HG03135 (cell line): ENCODE measurements at regions not wholly inside any gene's neighbourhood (a gene's known extent, or its start where the extent isn't known, plus 50 kb on each side); places are given as distances from the start of the nearest gene placed in this dataset.

Source experiments
- ATAC-seq: cut with Tn5 transposase; IDR thresholded peaks from one replicate; pipeline ENCODE4 v1.9.1; 2021; ENCODE audit warnings: mild to moderate bottlenecking, moderate library complexity; ENCODE audit not compliant: unreplicated experiment

DNA sequence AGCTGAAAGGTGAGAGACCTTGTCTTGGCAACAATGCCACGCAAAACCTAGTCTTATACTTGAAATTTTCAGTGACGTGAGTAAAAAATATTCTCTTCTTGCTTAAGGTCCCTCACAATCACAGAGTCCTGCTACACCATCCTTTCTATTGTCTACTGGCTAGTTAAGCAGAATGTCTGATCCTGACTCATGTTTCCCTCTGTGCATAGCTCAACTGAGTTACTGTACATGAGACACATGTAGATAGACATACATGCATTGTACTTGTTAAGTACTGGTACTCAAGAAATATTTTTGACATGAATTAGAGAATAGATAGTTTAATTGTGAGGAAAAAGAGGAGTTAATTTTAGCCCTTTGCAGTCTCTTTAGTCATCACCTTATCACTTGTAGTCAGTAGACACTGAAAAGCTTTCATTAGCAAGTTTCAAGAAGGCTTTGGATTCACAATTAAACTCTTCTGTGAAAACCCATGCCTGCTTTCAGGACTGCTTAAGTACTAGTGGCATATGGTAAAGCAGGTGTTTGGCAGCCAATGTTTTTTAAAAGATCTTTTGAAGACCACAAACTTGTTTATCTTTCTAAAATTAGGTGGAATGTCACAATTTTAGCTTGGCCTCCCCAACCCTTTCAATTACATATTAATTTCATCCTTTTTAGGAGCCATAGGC lies 158.7 kb upstream of the CCDC150 start:
- ATAC-seq, result no peak

- no peak for ATAC-seq
Measured at GRCh38 chr2:196481324-196481697, 158.2 kb upstream of the CCDC150 start.

DNA sequence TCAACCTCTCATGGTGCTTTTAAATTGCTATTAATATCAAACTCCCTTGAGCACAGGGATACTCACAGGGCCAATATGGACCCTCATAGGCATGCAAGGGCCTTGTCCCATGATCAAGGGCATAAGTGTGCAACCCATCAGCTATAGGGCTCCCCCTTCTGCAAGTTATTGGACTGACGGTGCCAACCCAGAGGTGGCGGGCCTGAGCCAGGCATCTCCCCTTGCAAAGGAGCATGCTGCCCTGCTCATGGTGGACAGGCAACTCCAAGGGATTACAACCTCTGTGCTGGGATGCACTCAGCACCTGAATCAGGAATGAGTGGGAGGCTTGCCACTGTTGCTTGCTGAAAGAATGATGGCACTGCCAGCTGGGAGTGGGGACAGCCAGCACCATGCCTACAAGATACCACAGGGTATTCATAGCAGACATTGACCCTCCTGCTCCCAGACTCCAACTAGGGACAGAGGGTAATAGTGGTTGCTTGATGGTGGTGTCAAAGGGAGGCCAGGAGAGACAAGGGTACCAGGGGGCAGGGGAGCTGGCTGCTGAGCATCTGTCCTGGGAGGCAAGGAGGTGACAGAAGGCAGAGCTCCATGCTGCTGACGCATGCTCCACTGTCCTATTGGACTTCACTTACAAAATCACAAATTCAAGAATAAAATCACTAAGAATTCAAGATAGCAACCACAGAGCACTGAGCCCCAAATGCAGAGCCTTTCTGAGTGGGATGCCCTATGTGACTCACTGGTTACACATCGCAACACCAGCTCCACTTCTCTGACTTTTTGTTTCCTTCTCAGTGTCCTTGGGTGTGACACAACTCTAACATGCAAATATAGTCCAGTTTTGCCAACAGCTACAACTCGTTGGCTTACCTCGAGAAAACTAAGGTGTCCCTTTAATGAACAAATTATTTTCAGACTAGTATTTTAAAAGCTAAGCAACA lies 157.1 kb upstream of the CCDC150 start:
- no peak for ATAC-seq

GRCh38 chr2:196486146-196486545 lies 153.4 kb upstream of the CCDC150 start:
- ATAC-seq, result no peak

- ATAC-seq, result no peak
Measured at GRCh38 chr2:196487417-196487816, 152.1 kb upstream of the CCDC150 start.

- ATAC-seq, result no peak
Measured at GRCh38 chr2:196489371-196489770, 150.1 kb upstream of the CCDC150 start.

DNA sequence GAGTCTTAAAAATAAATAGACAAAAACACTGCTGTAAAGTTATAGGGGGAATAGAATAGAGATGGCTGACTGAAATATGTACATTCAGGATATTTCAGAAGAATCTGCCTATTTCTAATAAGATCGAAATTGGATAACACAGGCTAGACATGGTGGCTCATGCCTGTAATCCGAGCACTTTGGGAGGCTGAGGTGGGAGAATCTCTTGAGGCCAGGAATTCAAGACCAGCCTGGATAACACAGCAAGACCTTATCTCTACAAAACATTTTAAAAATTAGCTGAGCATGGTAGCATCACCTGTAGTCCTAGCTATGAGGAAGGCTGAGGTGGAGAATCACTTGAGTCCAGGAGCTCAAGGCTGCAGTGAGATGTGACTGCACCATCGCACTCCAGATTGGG lies 146.6 kb upstream of the CCDC150 start:
- ATAC-seq, result no peak

GRCh38 chr2:196498962-196499361 lies 140.6 kb upstream of the CCDC150 start:
- ATAC-seq, result no peak

DNA sequence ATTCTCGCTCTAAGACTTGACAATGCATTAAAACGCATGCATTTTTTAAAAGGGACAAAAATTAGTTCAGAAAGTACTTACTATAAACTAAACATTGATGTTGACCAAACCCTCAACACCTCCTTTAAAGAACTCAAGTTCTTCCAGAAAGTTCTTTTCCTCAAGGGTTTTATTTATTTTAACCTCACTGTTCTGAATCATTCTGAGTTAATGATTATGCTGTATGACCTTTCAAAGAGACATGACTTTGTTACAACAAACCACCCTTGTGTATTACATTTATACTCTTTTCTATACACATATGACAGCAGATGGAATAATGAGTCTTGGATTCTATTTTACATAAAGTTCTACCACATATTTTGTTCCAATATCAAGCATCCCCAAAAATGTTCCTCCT lies 139.8 kb upstream of the CCDC150 start:
- no peak for ATAC-seq

DNA sequence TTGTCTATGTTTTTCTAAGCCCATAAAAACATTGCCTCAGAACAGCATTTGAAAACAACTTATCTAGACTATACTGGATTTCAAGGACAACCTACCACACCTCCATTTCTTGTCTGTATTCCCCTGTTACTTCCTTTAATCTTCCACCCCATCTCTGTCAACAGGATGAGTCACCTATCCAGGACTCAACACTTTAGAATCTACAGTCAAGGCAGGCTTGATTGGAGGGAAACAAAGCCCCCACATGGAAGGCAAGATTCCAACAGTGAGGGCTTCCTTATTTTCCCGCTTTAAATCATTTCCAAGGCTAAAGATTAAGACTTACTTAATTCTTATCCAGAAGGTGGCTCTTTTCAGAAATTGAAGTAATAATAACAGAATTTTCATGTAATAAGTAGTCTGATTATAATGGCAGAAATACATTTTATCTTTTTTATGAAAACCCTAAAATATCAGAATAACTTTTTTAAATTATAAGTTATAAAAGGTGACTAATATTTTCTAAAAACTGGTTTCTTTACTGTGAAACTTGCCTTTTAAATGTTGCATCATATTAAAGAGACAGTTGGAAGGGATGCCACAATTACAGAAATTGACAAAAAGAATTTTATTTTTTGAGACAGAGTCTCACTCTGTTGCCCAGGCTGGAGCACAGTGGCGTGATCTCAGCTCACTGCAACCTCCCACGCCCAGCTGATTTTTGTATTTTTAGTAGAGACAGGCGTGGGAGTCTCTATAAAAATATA lies 138.7 kb upstream of the CCDC150 start:
- no peak for ATAC-seq

- no peak for ATAC-seq
Measured at GRCh38 chr2:196501836-196502235, 137.7 kb upstream of the CCDC150 start.

DNA sequence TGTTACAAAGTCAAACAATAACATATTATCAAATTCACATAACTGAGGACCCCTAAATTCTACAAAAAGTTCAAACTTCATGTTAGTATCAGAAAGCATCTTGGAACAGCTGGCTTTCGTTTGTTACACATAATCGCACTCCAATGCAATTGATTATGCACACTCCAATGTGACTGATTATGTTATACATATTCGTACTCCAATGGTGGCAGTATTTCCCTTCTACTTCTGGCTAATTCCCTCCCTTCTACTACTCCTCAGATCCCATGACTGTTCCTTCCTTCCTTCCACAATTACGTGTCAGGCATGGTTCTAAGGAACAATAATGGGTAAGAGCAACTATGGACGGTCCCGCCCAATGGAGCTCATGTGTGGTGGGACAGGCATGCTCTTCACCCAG lies 137.1 kb upstream of the CCDC150 start:
- no peak for ATAC-seq

- no peak for ATAC-seq
Measured at GRCh38 chr2:196503398-196503797, 136.1 kb upstream of the CCDC150 start.

DNA sequence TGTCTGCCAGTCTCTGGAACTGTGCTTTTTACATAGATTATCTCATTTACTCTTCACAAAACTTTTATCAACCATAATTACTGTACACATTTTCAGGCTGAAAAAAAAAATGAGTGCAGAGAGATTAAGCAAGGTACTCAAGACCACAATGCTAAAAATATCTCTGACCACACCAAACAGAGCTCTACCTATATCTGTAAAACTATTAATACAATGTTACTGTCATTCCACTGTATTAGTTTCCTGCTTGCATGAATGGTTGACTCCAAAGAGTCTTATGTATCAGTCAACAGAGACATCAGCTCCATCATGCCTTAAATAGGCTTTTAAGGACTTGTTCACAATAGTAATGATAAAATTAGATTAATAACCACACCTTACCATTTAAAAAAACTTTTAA lies 134.7 kb upstream of the CCDC150 start:
- ATAC-seq, result no peak

GRCh38 chr2:196510246-196510645 lies 129.3 kb upstream of the CCDC150 start:
- ATAC-seq, result no peak

DNA sequence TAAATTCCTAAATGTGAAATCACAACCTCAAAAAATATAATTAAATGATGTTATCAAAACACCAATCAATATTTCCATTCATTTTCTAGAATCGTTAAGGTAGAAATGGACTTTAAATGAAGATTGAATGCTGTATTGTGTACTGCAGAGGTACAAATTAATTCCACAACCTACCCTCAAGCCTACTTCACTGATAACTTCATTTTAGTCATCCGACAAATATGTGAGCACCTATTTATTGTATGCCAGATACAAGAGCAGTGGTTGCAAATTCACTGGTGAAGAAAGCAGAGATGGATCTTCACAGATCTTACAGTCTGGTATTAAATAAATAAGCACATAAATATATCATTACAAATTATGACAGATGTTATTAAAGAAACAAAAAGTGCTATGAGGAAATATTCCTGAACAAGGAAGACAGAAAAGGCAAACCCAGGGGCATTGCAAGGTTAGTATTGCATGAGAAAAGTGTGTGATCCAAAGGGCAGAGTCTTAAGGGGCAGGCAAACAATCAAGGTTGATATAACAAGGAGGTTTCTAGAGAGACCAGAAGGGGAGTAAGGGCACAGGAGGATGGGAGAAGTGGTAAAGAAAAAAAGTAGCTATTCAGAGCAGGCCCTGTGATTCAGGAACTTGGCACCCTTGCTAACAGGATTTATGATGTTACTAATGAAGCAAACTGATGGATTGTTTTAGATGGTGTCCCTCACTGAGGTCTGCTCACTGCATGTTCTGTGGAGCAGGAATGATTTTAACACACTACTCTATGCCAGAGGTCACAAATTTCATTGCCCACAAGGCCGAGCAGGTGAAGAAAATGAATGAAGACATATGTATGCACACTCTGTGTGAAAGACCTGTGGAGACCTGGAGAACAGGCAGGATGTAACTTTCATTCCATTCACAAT lies 128.0 kb upstream of the CCDC150 start:
- no peak for ATAC-seq

DNA sequence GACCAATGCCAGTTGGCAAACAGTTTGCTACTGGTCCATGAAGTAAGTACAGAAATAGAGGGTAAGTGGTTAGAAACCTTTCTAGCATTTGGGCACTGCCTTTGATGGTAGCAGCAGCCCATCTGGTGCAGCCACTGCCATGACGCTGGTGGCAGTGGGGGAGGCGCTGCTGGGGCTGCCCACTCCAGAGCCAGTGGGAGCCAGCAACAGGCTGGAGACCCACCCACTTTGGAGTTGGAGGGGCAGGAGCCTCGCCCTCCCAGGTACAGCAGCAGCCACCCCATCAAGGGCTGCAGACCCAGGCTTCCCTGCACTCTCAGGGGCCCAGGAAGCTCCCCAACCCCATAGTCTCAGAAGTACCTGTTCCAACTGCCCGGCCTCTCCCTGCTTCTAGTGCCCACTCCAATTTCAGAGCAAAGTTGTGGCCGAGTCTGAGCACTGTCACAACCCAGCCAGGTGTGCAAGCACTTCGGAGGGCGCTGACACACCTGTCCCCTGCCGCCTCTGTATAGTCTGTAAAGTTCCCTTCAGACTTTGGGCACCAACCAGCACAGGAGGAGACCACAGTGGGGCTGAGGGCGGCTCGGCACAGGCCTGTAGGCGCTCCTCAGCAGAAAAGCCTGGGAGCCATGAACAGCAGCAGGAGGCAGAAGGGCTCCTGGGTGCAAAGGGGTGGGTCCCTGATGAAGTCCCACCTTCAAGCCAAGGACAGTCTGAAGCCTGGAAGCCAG lies 125.6 kb upstream of the CCDC150 start:
- no peak for ATAC-seq

- no peak for ATAC-seq
Measured at GRCh38 chr2:196514641-196515040, 124.9 kb upstream of the CCDC150 start.

DNA sequence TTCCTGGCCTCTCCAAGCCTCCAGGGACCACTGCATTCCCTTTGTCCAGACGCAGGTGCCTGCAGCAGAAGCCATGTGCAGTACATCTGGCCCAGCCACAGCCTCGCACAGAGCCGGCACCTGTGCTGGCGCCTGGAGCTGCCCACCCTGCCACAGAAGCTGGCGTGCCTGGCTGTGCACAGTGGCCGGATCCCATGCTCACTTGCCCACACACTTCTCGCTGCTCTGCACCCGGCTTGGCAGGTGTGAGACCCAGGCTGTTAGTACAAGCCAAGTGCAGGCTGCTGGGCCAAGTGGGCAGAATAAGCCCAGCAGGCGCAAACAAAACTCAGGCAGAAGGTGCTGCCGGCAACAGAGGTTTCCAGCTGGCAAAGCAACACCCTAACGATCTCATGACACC lies 124.5 kb upstream of the CCDC150 start:
- ATAC-seq, result no peak

DNA sequence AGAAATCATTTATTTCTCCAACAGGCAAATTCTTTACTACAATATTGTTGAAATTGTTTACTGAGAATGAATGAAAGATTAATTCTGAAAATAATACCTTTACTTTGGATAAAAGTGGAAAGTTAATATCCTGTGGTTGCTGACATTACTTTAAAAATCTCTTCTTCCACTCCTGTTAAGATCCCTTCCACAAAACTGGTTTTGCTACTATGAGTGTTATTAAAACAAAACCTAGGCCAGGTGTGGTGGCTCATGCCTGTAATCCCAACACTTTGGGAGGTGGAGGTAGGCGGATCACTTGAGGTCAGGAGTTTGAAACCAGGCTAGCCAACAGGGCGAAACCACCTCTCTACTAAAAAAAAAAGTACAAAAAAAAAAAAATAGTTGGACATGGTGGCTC lies 123.9 kb upstream of the CCDC150 start:
- no peak for ATAC-seq
